GM21447 (cell line): ENCODE measurements at regions not wholly inside any gene's neighbourhood (a gene's known extent, or its start where the extent isn't known, plus 50 kb on each side); places are given as distances from the start of the nearest gene placed in this dataset.

ENCODE experiments used
- ATAC-seq: cut with Tn5 transposase; IDR thresholded peaks from one replicate; pipeline ENCODE4 v1.9.1; 2021; ENCODE audit not compliant: unreplicated experiment

GRCh38 chr13:22168437-22169190 is 497.7 kb downstream of the FGF9 start:
- ATAC-seq: no peak

- no peak for ATAC-seq
Measured at GRCh38 chr13:22169473-22169872, 498.6 kb downstream of the FGF9 start.

DNA sequence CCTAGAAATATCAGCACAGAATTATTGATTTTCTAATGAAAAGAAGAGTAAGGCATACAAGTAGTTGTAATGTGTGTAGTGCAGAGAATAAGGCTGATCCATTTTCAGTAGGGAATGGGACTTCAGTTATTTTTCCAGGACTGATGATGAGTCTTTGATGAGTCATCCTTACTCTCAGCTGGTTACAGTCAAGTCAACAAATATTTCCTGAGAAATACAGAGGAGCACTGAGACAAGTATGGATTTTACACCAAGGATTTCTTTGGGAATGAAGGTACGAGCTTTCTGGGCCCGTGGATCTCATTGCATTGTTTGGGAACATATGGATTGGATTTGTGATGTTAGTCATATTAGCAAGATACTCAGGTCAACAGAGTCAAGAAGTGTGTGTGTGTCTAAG is 502.7 kb downstream of the FGF9 start:
- ATAC-seq: no peak

DNA sequence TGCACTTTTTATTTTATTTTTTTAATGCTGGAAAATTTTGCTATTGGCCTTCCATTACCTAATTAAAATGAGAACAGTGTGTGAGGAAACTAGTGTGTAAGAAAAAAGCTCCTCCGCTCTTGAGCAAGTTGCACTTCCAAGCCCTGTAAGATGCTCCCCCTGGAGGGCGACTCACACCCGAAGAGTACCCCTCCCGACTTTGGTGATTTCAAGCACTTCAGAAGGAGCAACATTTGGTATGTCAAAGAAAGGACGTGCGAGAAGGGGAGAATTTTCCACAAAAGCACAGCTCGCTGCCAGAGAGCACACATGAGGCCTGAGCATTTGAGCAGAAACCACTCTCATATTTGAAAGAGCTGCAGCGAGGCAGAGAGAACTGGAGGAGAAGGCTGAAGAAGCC is 504.4 kb downstream of the FGF9 start:
- ATAC-seq: no peak

DNA sequence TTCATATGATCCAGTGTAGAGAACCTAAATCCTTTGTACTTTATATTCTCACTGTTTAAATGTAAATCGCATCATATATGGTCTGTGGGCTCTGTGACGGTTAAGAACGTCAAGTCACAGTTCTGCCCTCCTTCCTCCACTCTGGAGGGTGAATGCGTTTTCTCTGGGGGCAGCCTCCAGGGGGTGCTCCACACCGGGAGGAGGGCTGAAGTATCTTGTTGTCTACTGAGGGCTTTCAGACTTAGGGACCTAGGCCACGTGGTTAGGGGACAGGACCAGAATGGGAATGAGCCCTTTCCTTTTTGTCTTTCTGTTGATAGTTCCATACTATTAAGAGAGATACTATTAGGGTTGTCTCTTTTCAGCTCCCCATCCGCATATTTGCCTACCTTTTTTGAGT is 504.9 kb downstream of the FGF9 start:
- no peak for ATAC-seq

- ATAC-seq: no peak
Measured at GRCh38 chr13:22176968-22177520, 506.2 kb downstream of the FGF9 start.

DNA sequence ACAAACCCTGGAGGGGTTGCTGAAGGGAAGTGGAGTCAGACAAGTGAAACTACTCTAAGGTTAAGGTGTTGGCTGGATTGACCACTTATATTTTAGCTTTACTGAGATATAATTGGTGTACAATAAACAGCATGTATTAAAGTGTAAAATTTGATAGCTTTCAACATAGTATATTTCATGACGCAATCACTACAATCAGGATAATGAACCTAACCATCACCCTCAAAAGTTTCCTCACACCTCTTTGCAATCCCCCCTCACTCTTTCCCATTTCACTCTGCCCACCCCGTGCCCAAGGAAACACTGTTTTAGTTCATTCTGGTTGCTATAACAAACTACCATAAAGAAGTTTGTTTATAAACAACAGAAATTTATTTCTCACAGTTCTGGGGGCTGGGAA is 508.0 kb downstream of the FGF9 start:
- ATAC-seq: no peak

- no peak for ATAC-seq
Measured at GRCh38 chr13:22187329-22187728, 516.5 kb downstream of the FGF9 start.

GRCh38 chr13:22189176-22190048 is 518.5 kb downstream of the FGF9 start:
- no peak for ATAC-seq

GRCh38 chr13:22193070-22193469 is 522.2 kb downstream of the FGF9 start:
- ATAC-seq: no peak

- no peak for ATAC-seq
Measured at GRCh38 chr13:22194106-22194805, 523.4 kb downstream of the FGF9 start.

GRCh38 chr13:22195726-22196125 is 524.9 kb downstream of the FGF9 start:
- no peak for ATAC-seq

DNA sequence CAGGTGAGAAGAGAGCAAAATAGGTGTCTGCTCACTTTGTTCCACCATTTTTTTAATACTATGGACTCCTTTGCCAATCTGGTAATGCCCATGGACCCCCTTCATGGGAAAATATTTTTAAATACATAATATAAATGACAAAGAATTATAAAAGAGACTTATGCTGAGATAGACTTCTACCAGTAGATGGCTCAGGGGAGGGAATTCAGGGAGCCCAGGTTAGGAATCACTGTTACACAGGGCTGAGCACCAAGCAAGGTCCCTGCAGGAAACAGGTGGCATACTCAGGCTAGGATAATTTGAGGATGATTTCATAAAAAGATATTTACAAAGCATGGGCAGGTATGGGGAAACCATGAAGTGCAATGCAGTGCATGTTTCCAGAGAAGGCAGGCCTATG is 525.9 kb downstream of the FGF9 start:
- ATAC-seq: no peak

- ATAC-seq: no peak
Measured at GRCh38 chr13:22198001-22198400, 527.1 kb downstream of the FGF9 start.

- no peak for ATAC-seq
Measured at GRCh38 chr13:22198641-22199217, 527.9 kb downstream of the FGF9 start.

DNA sequence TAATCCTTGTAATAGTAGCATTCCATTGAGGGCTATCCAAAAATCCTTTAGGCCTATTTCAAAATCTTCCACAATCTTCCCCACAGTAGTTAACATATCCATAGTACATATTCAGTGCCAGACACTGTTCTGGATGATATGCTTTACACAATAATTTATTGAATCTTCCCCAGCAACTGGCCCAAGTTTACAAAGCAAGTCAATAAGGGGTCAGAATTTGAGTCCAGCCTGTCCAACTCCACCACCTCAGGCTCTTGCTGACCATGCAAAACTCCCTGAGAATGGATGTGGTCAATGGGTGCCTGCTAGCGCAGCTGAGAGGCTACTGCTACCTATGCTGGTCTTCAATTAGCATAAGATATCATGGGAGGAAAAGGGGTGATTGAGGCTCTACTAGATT is 529.6 kb downstream of the FGF9 start:
- ATAC-seq: no peak

DNA sequence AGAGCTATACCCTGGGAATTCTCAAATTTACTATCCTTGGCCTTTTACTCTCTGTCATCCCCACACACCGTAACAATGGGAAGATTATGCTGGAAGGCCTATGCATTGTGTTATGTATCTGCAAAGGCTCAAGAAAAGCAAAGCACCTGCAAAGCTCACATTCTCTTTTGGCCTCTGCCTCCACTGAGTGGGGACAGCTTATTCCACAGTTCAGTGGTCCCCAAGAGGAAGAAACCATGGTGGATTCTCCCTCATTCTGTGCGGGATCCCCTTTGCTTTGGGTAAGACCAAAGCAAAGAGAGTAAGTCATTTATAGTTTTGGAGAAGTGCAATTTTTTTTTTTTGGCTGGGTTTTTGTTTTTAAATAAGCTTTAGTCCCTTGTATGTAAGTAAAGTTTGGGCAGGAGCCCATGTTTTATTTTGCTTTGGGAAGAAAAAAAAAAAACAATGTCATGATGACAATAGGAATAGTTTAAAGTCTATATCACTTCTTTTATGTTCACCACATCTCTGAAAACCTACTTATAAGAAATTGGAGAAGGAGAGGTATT is 530.6 kb downstream of the FGF9 start:
- no peak for ATAC-seq

GRCh38 chr13:22210134-22210930 is 539.5 kb downstream of the FGF9 start:
- no peak for ATAC-seq

GRCh38 chr13:22211876-22212275 is 541.0 kb downstream of the FGF9 start:
- ATAC-seq: no peak

- ATAC-seq: no peak
Measured at GRCh38 chr13:22212576-22212975, 541.7 kb downstream of the FGF9 start.
